Glutamatergic neuron (in vitro differentiated cells): ENCODE measurements at regions not wholly inside any gene's neighbourhood (a gene's known extent, or its start where the extent isn't known, plus 50 kb on each side); places are given as distances from the start of the nearest gene placed in this dataset.

Source experiments
- DNase-seq: peaks from one replicate; pipeline ENCODE4 v3.0.0; 2022
- H3K27ac Mint-ChIP-seq: one replicate; pipeline ENCODE4 v1.8.0; 2020; ENCODE audit warnings: mild to moderate bottlenecking, mixed read lengths, inconsistent platforms; ENCODE audit not compliant: unreplicated experiment
- H3K27me3 Mint-ChIP-seq: one replicate; pipeline ENCODE4 v1.8.0; 2020; ENCODE audit warnings: mild to moderate bottlenecking, moderate library complexity, mixed read lengths, inconsistent platforms; ENCODE audit not compliant: unreplicated experiment
- H3K36me3 Mint-ChIP-seq: one replicate; pipeline ENCODE4 v1.8.0; 2020; ENCODE audit warnings: mild to moderate bottlenecking, mixed read lengths, inconsistent platforms; ENCODE audit not compliant: unreplicated experiment
- H3K4me1 Mint-ChIP-seq: one replicate; pipeline ENCODE4 v1.8.0; 2020; ENCODE audit warnings: mild to moderate bottlenecking, low read depth, mixed read lengths, inconsistent platforms; ENCODE audit not compliant: unreplicated experiment
- H3K4me3 Mint-ChIP-seq: one replicate; pipeline ENCODE4 v1.8.0; 2020; ENCODE audit warnings: mild to moderate bottlenecking, mixed read lengths, inconsistent platforms; ENCODE audit not compliant: unreplicated experiment
- H3K9me3 Mint-ChIP-seq: one replicate; pipeline ENCODE4 v1.8.0; 2020; ENCODE audit warnings: mild to moderate bottlenecking, moderate library complexity, mixed read lengths, inconsistent platforms; ENCODE audit not compliant: unreplicated experiment
- CTCF ChIP-seq: fragments of 200-600 bp; sonication (generic); IDR thresholded peaks from one replicate; pipeline ENCODE4 v1.5.0; 2021; ENCODE audit not compliant: partially characterized antibody, unreplicated experiment

GRCh38 chr17:69716556-69716955 lies 302.1 kb downstream of the MAP2K6 start:
- no peak overlapping the region for H3K27ac Mint-ChIP-seq
- H3K4me3 Mint-ChIP-seq: no peak overlapping the region
- TF ChIP-seq CTCF: no peak
- H3K36me3 Mint-ChIP-seq: no peaks in the 10 kb centered on the region
- H3K4me1 Mint-ChIP-seq: no peaks in the 10 kb centered on the region
- H3K27me3 Mint-ChIP-seq: peaks cover 3% of the 10 kb centered on the region
- H3K9me3 Mint-ChIP-seq: no peaks in the 10 kb centered on the region
- DNase-seq: no peak

GRCh38 chr17:69717214-69717613 lies 302.7 kb downstream of the MAP2K6 start:
- Mint-ChIP-seq H3K36me3 (no peaks in the 10 kb centered on the region), H3K4me1 (no peaks in the 10 kb centered on the region), H3K27ac (no peak overlapping the region), H3K4me3 (no peak overlapping the region), H3K9me3 (no peaks in the 10 kb centered on the region), H3K27me3 (peaks cover 3% of the 10 kb centered on the region)
- TF ChIP-seq CTCF: no peak
- no peak for DNase-seq

GRCh38 chr17:69717819-69718218 lies 303.3 kb downstream of the MAP2K6 start:
- no peaks in the 10 kb centered on the region for H3K4me1 Mint-ChIP-seq
- H3K36me3 Mint-ChIP-seq: no peaks in the 10 kb centered on the region
- H3K4me3 Mint-ChIP-seq: no peak overlapping the region
- no peaks in the 10 kb centered on the region for H3K9me3 Mint-ChIP-seq
- no peak overlapping the region for H3K27ac Mint-ChIP-seq
- no peak for TF ChIP-seq CTCF
- DNase-seq: no peak
- H3K27me3 Mint-ChIP-seq: peaks cover 3% of the 10 kb centered on the region

- no peak for DNase-seq
- no peak overlapping the region for H3K4me3 Mint-ChIP-seq
- no peaks in the 10 kb centered on the region for H3K4me1 Mint-ChIP-seq
- no peak overlapping the region for H3K27ac Mint-ChIP-seq
- H3K36me3 Mint-ChIP-seq: no peaks in the 10 kb centered on the region
- H3K9me3 Mint-ChIP-seq: no peaks in the 10 kb centered on the region
- no peak for TF ChIP-seq CTCF
- peaks cover 3% of the 10 kb centered on the region for H3K27me3 Mint-ChIP-seq
Observed at GRCh38 chr17:69719474-69720048, 305.1 kb downstream of the MAP2K6 start.

- H3K4me3 Mint-ChIP-seq: no peak overlapping the region
- peaks cover 3% of the 10 kb centered on the region for H3K27me3 Mint-ChIP-seq
- no peaks in the 10 kb centered on the region for H3K36me3 Mint-ChIP-seq
- DNase-seq: no peak
- H3K9me3 Mint-ChIP-seq: no peaks in the 10 kb centered on the region
- TF ChIP-seq CTCF: no peak
- H3K27ac Mint-ChIP-seq: no peak overlapping the region
- H3K4me1 Mint-ChIP-seq: no peaks in the 10 kb centered on the region
Observed at GRCh38 chr17:69722518-69722917, 308.0 kb downstream of the MAP2K6 start.
